ENCODE measurements at regions not wholly inside any gene's neighbourhood (a gene's known extent, or its start where the extent isn't known, plus 50 kb on each side); places are given as distances from the start of the nearest gene placed in this dataset.

DNA sequence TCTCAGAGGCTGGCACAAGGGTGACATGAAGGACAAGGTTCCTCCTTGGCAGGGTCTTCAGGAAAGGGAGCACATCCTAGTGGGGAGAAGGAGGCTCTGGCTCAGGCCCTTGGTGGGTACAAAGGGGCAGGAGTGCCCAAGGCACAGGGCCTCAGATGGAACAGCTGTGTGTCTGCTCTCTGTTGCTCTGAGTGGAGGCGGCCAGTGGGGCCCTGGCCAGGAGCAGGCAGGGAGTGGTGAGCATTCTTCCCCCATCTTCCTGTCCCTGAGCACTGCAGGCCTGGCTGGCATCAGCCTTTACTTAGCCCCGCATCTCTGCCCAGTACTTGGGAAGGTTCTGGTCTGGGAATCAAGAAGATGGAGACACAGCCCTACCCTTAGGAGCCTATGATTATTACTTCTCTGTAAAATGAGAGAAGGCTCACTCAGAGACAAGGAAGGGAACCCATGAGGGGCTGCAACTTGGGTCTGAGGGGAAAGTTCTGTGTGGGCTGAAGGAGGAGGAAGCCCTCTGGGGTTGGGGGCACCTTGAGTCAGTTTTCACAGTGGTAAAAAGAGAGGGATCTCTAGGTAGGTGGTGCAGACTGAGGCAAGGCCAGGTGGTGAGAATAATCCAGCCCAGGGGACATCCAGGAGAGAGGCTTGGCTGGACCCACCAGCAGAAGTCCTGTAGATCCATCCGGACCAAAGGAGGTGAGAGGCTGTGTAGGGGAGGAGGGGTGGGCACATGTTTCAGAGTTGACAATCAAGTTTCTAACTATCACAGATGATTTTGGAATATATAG lies 173.5 kb downstream of the TSHZ3 start:
- Histone ChIP-seq H2BK15ac (ENCODE audit: low read depth, low read length) (no peak overlapping the region), H3K4me2 (ENCODE audit: insufficient read depth, insufficient read length, low read length) (no peak overlapping the region), H2AK5ac (ENCODE audit: insufficient read length, low read length) (no peak overlapping the region), H4K20me1 (ENCODE audit: control insufficient read depth, insufficient read depth, insufficient read length) (no peaks in the 10 kb centered on the region), H4K5ac (ENCODE audit: insufficient read length, low read depth, low read length) (no peak overlapping the region), H2BK5ac (ENCODE audit: insufficient read length, low read length) (no peak overlapping the region), H2BK20ac (ENCODE audit: low read depth, low read length, poor library complexity, severe bottlenecking) (no peak overlapping the region), H3K14ac (ENCODE audit: insufficient read depth, low read length) (no peak overlapping the region), H3K4me1 (ENCODE audit: insufficient read depth, low read length) (peaks cover 3% of the 10 kb centered on the region; the same call in 1 of the 2 replicates), H2BK12ac (ENCODE audit: insufficient read length, low read depth, low read length) (no peak overlapping the region), H3K9me3 (ENCODE audit: control insufficient read depth, low read depth, low read length) (no peaks in the 10 kb centered on the region), H4K8ac (replicated peaks; ENCODE audit: insufficient read length, low read depth, low read length) (no peak overlapping the region), H3K9ac (ENCODE audit: extremely low read depth, insufficient read length, low read length) (no peak overlapping the region), H3K18ac (ENCODE audit: insufficient read length, low read depth, low read length) (no peak overlapping the region), H3K27ac (ENCODE audit: insufficient read length, low read depth, low read length) (no peak overlapping the region), H4K91ac (ENCODE audit: insufficient read length, low read depth, low read length) (no peak overlapping the region), H3T11ph (ENCODE audit: low read length) (no peak overlapping the region), H2BK120ac (ENCODE audit: low read depth, low read length, poor library complexity, severe bottlenecking) (no peak overlapping the region), H3K23ac (ENCODE audit: insufficient read length, low read depth, low read length) (no peak overlapping the region), H3K79me2 (ENCODE audit: insufficient read depth, low read length) (no peaks in the 10 kb centered on the region), H3K23me2 (ENCODE audit: insufficient read length, low read depth, low read length, poor library complexity, severe bottlenecking) (no peaks in the 10 kb centered on the region), H3K4ac (ENCODE audit: low read depth, low read length) (no peak overlapping the region), H2AFZ (ENCODE audit: low read length) (no peak overlapping the region), H3K27me3 (ENCODE audit: insufficient read depth, low read length) (no peaks in the 10 kb centered on the region), H3K56ac (ENCODE audit: insufficient read length, low read depth, low read length) (no peak overlapping the region), H3K79me1 (ENCODE audit: insufficient read depth, low read depth, low read length, poor library complexity, severe bottlenecking) (no peaks in the 10 kb centered on the region)
- TF ChIP-seq, protein P1, sequence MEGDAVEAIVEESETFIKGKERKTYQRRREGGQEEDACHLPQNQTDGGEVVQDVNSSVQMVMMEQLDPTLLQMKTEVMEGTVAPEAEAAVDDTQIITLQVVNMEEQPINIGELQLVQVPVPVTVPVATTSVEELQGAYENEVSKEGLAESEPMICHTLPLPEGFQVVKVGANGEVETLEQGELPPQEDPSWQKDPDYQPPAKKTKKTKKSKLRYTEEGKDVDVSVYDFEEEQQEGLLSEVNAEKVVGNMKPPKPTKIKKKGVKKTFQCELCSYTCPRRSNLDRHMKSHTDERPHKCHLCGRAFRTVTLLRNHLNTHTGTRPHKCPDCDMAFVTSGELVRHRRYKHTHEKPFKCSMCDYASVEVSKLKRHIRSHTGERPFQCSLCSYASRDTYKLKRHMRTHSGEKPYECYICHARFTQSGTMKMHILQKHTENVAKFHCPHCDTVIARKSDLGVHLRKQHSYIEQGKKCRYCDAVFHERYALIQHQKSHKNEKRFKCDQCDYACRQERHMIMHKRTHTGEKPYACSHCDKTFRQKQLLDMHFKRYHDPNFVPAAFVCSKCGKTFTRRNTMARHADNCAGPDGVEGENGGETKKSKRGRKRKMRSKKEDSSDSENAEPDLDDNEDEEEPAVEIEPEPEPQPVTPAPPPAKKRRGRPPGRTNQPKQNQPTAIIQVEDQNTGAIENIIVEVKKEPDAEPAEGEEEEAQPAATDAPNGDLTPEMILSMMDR (conservative IDR thresholded peaks at IDR 0.05), result no peak
- Mint-ChIP-seq H3K4me1 (peaks cover 3% of the 10 kb centered on the region in 2 experiments; a peak in 1 of 4 replicates), H3K9me3 (peaks cover 0 to 3% of the 10 kb centered on the region in 2 experiments; a peak in 2 of 5 replicates), H3K36me3 (ENCODE audit: insufficient read depth in 1 of 3, low read depth in 3 of 3) (no peaks in the 10 kb centered on the region; a peak in 1 of 7 replicates), H3K4me3 (no peak overlapping the region), H3K27ac (0 out of 7 replicates have a peak overlapping the region, but pooled peaks of 1 of the 3 experiments have one; percentile 25), H3K27me3 (ENCODE audit: low read depth) (peaks cover 3% of the 10 kb centered on the region; the same call in 1 of the 2 replicates)
- no CpG with 5 or more reads among the region's 3 CpGs for WGBS (ENCODE audit: extremely low coverage, insufficient read length, low lambda C conversion rate)
- no peak for DNase-seq

Measured in H9 (cell line).